Neural progenitor cell (in vitro differentiated cells): ENCODE measurements at regions not wholly inside any gene's neighbourhood (a gene's known extent, or its start where the extent isn't known, plus 50 kb on each side); places are given as distances from the start of the nearest gene placed in this dataset.

Experiments
- DNase-seq: peaks from one replicate; pipeline ENCODE4 v3.0.0-alpha.2; 2016; ENCODE audit warnings: low spot score
- H2AFZ ChIP-seq: fragments of 200-600 bp; sonication (generic); replicated peaks from 2 replicates; pipeline ENCODE4 v1.6.1; 2016; ENCODE audit warnings: antibody characterized with exemption
- H3F3A ChIP-seq: fragments of 200-600 bp; sonication (generic); 2 replicates; pipeline ENCODE4 v1.6.1; 2016; ENCODE audit warnings: antibody characterized with exemption, low read depth
- H3K27ac ChIP-seq: fragments of 200-600 bp; sonication (generic); 2 replicates; pipeline ENCODE4 v1.5.1; 2016; ENCODE audit warnings: mild to moderate bottlenecking
- H3K27me3 ChIP-seq: fragments of 200-600 bp; sonication (generic); 2 replicates; pipeline ENCODE4 v1.6.1; 2016; ENCODE audit warnings: mild to moderate bottlenecking, moderate library complexity
- H3K36me3 ChIP-seq: fragments of 200-600 bp; sonication (generic); 2 replicates; pipeline ENCODE4 v1.5.1; 2016
- H3K4me1 ChIP-seq: fragments of 200-600 bp; sonication (generic); 2 replicates; pipeline ENCODE4 v1.6.1; 2016; ENCODE audit warnings: mixed run types
- H3K4me2 ChIP-seq: fragments of 200-600 bp; sonication (generic); 2 replicates; pipeline ENCODE4 v1.6.1; 2016
- H3K4me3 ChIP-seq: fragments of 200-600 bp; sonication (generic); 2 replicates; pipeline ENCODE4 v1.5.1; 2016
- H3K79me2 ChIP-seq: fragments of 200-600 bp; sonication (generic); 2 replicates; pipeline ENCODE4 v1.6.1; 2016; ENCODE audit warnings: low read depth
- H3K9ac ChIP-seq: fragments of 200-600 bp; sonication (generic); 2 replicates; pipeline ENCODE4 v1.6.1; 2016
- H3K9me3 ChIP-seq: fragments of 200-600 bp; sonication (generic); 2 replicates; pipeline ENCODE4 v1.5.1; 2016; ENCODE audit warnings: low read depth
- H4K20me1 ChIP-seq: fragments of 200-600 bp; sonication (generic); 2 replicates; pipeline ENCODE4 v1.6.1; 2016; ENCODE audit warnings: low read depth
- H3K27ac Mint-ChIP-seq: 3 replicates; pipeline ENCODE4 v1.8.0; 2021; ENCODE audit warnings: mixed read lengths
- H3K27me3 Mint-ChIP-seq: 2 replicates; pipeline ENCODE4 v1.8.0; 2022; ENCODE audit warnings: low read depth, mild to moderate bottlenecking, inconsistent platforms, moderate library complexity, mixed read lengths; ENCODE audit not compliant: insufficient read depth
- H3K36me3 Mint-ChIP-seq: 3 replicates; pipeline ENCODE4 v1.8.0; 2021; ENCODE audit warnings: mixed read lengths
- H3K4me1 Mint-ChIP-seq: 3 replicates; pipeline ENCODE4 v1.8.0; 2021; ENCODE audit warnings: mixed read lengths
- H3K4me3 Mint-ChIP-seq: 3 replicates; pipeline ENCODE4 v1.8.0; 2021; ENCODE audit warnings: mild to moderate bottlenecking, moderate library complexity, mixed read lengths
- H3K9me3 Mint-ChIP-seq: 3 replicates; pipeline ENCODE4 v1.8.0; 2020; ENCODE audit warnings: mixed read lengths
- CTCF ChIP-seq: fragments of 200-600 bp; sonication (generic); IDR thresholded peaks from 2 replicates; pipeline ENCODE4 v1.5.1; 2017; ENCODE audit warnings: antibody characterized with exemption, mild to moderate bottlenecking
- EZH2 ChIP-seq: fragments of 200-600 bp; sonication (generic); IDR thresholded peaks from 2 replicates; pipeline ENCODE4 v1.6.1; 2017; ENCODE audit warnings: antibody characterized with exemption, mild to moderate bottlenecking, moderate library complexity
- EZH2phosphoT487 ChIP-seq: fragments of 200-600 bp; sonication (generic); IDR thresholded peaks from 2 replicates; pipeline ENCODE4 v1.6.1; 2017; ENCODE audit warnings: antibody characterized with exemption

GRCh38 chr4:147309434-147309833 lies 171.5 kb upstream of the EDNRA start:
- peaks cover 20% of the 10 kb centered on the region for H3K4me1 ChIP-seq
- no peak overlapping the region for H3K27ac Mint-ChIP-seq

GRCh38 chr4:147310312-147310711 lies 170.6 kb upstream of the EDNRA start:
- H3K4me1 Mint-ChIP-seq: peaks cover 38% of the 10 kb centered on the region
- H3K9me3 Mint-ChIP-seq: no peaks in the 10 kb centered on the region
- no peaks in the 10 kb centered on the region for H3K27me3 Mint-ChIP-seq
- Histone ChIP-seq H3K27me3 (no peaks in the 10 kb centered on the region), H3K4me3 (no peak overlapping the region), H3K9me3 (no peaks in the 10 kb centered on the region), H3K9ac (no peak overlapping the region), H3K36me3 (no peaks in the 10 kb centered on the region), H3K4me2 (peak overlapping the region; percentile 13), H3K27ac (no peak overlapping the region), H3F3A (no peaks in the 10 kb centered on the region), H3K4me1 (peaks cover 20% of the 10 kb centered on the region), H2AFZ (no peak overlapping the region), H4K20me1 (no peaks in the 10 kb centered on the region), H3K79me2 (no peaks in the 10 kb centered on the region)
- no peaks in the 10 kb centered on the region for H3K36me3 Mint-ChIP-seq
- H3K4me3 Mint-ChIP-seq: no peak overlapping the region
- TF ChIP-seq CTCF: no peak
- no peak for TF ChIP-seq EZH2phosphoT487
- no peak for TF ChIP-seq EZH2
- DNase-seq: peak; percentile 44
- peak overlapping the region; percentile 4 for H3K27ac Mint-ChIP-seq

More at GRCh38 chr4:147309434-147309833, 171.5 kb upstream of the EDNRA start:
- TF ChIP-seq EZH2 (no peak), EZH2phosphoT487 (no peak), CTCF (no peak)
- H3K9ac ChIP-seq: no peak overlapping the region
- H3K36me3 Mint-ChIP-seq: no peaks in the 10 kb centered on the region
- no peak overlapping the region for H3K27ac ChIP-seq
- no peak overlapping the region for H3K4me3 Mint-ChIP-seq
- H3K4me1 Mint-ChIP-seq: peaks cover 38% of the 10 kb centered on the region
- DNase-seq: no peak
- H3K4me2 ChIP-seq: no peak overlapping the region
- no peaks in the 10 kb centered on the region for H3K27me3 Mint-ChIP-seq
- H3K9me3 Mint-ChIP-seq: no peaks in the 10 kb centered on the region
- no peaks in the 10 kb centered on the region for H3F3A ChIP-seq
- no peaks in the 10 kb centered on the region for H3K9me3 ChIP-seq
- H4K20me1 ChIP-seq: no peaks in the 10 kb centered on the region
- H3K27me3 ChIP-seq: no peaks in the 10 kb centered on the region
- no peak overlapping the region for H3K4me3 ChIP-seq
- no peaks in the 10 kb centered on the region for H3K79me2 ChIP-seq
- no peaks in the 10 kb centered on the region for H3K36me3 ChIP-seq
- no peak overlapping the region for H2AFZ ChIP-seq

- Mint-ChIP-seq H3K27me3 (peaks cover 3% of the 10 kb centered on the region), H3K9me3 (no peaks in the 10 kb centered on the region), H3K36me3 (no peaks in the 10 kb centered on the region), H3K4me3 (no peak overlapping the region), H3K27ac (no peak overlapping the region), H3K4me1 (peaks cover 38% of the 10 kb centered on the region)
- Histone ChIP-seq H3F3A (no peaks in the 10 kb centered on the region), H3K27ac (no peak overlapping the region), H3K4me2 (no peak overlapping the region), H3K4me1 (peaks cover 20% of the 10 kb centered on the region), H3K27me3 (no peaks in the 10 kb centered on the region), H3K9me3 (no peaks in the 10 kb centered on the region), H3K9ac (no peak overlapping the region), H4K20me1 (no peaks in the 10 kb centered on the region), H3K4me3 (no peak overlapping the region), H3K79me2 (no peaks in the 10 kb centered on the region), H3K36me3 (no peaks in the 10 kb centered on the region), H2AFZ (no peak overlapping the region)
- no peak for DNase-seq
- TF ChIP-seq CTCF (no peak), EZH2phosphoT487 (no peak), EZH2 (no peak)
Observed at GRCh38 chr4:147311956-147312355, 168.9 kb upstream of the EDNRA start.
